Endothelial cell (in vitro differentiated cells): ENCODE measurements at regions not wholly inside any gene's neighbourhood (a gene's known extent, or its start where the extent isn't known, plus 50 kb on each side); places are given as distances from the start of the nearest gene placed in this dataset.
"Not testable (repeated sequence)": the region's sequence is repeated elsewhere in the genome, so short reads cannot be mapped to it uniquely, and the experiment has no call there.

Experiments used
- DNase-seq: peaks from one replicate; pipeline ENCODE4 v3.0.0; 2021; ENCODE audit warnings: low spot score
- H3K27ac Mint-ChIP-seq: one replicate; pipeline ENCODE4 v1.8.0; 2021; ENCODE audit warnings: mixed read lengths, inconsistent platforms; ENCODE audit not compliant: unreplicated experiment
- H3K27me3 Mint-ChIP-seq: one replicate; pipeline ENCODE4 v1.8.0; 2021; ENCODE audit warnings: mild to moderate bottlenecking, moderate library complexity, mixed read lengths, inconsistent platforms; ENCODE audit not compliant: unreplicated experiment
- H3K36me3 Mint-ChIP-seq: one replicate; pipeline ENCODE4 v1.8.0; 2021; ENCODE audit warnings: mild to moderate bottlenecking, low read depth, mixed read lengths, inconsistent platforms; ENCODE audit not compliant: unreplicated experiment
- H3K4me1 Mint-ChIP-seq: one replicate; pipeline ENCODE4 v1.8.0; 2021; ENCODE audit warnings: mild to moderate bottlenecking, mixed read lengths, inconsistent platforms; ENCODE audit not compliant: unreplicated experiment
- H3K4me3 Mint-ChIP-seq: one replicate; pipeline ENCODE4 v1.8.0; 2021; ENCODE audit warnings: mild to moderate bottlenecking, mixed read lengths, inconsistent platforms; ENCODE audit not compliant: unreplicated experiment
- H3K9me3 Mint-ChIP-seq: one replicate; pipeline ENCODE4 v1.8.0; 2021; ENCODE audit warnings: mixed read lengths, inconsistent platforms; ENCODE audit not compliant: unreplicated experiment
- TF ChIP-seq, protein P1 (sequence below): fragments of 200-600 bp; sonication (generic); IDR thresholded peaks from one replicate; pipeline ENCODE4 v1.5.0; 2021; ENCODE audit warnings: antibody characterized with exemption; ENCODE audit not compliant: unreplicated experiment

GRCh38 chr11:23884341-23884740, 612.5 kb upstream of the LUZP2 start:
- no peak overlapping the region for H3K4me3 Mint-ChIP-seq

GRCh38 chr11:23885801-23886200, 611.1 kb upstream of the LUZP2 start:
- Mint-ChIP-seq H3K4me3 (no peak overlapping the region), H3K27me3 (no peaks in the 10 kb centered on the region), H3K27ac (no peak overlapping the region), H3K36me3 (no peaks in the 10 kb centered on the region), H3K9me3 (no peaks in the 10 kb centered on the region), H3K4me1 (no peaks in the 10 kb centered on the region)
- DNase-seq, result no peak
- TF ChIP-seq, protein P1, sequence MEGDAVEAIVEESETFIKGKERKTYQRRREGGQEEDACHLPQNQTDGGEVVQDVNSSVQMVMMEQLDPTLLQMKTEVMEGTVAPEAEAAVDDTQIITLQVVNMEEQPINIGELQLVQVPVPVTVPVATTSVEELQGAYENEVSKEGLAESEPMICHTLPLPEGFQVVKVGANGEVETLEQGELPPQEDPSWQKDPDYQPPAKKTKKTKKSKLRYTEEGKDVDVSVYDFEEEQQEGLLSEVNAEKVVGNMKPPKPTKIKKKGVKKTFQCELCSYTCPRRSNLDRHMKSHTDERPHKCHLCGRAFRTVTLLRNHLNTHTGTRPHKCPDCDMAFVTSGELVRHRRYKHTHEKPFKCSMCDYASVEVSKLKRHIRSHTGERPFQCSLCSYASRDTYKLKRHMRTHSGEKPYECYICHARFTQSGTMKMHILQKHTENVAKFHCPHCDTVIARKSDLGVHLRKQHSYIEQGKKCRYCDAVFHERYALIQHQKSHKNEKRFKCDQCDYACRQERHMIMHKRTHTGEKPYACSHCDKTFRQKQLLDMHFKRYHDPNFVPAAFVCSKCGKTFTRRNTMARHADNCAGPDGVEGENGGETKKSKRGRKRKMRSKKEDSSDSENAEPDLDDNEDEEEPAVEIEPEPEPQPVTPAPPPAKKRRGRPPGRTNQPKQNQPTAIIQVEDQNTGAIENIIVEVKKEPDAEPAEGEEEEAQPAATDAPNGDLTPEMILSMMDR, result no peak

More at GRCh38 chr11:23884341-23884740, 612.5 kb upstream of the LUZP2 start:
- no peaks in the 10 kb centered on the region for H3K9me3 Mint-ChIP-seq
- no peaks in the 10 kb centered on the region for H3K36me3 Mint-ChIP-seq
- H3K4me1 Mint-ChIP-seq, result no peaks in the 10 kb centered on the region
- no peak overlapping the region for H3K27ac Mint-ChIP-seq
- TF ChIP-seq, protein P1, result no peak
- H3K27me3 Mint-ChIP-seq, result no peaks in the 10 kb centered on the region
- DNase-seq, result no peak

DNA sequence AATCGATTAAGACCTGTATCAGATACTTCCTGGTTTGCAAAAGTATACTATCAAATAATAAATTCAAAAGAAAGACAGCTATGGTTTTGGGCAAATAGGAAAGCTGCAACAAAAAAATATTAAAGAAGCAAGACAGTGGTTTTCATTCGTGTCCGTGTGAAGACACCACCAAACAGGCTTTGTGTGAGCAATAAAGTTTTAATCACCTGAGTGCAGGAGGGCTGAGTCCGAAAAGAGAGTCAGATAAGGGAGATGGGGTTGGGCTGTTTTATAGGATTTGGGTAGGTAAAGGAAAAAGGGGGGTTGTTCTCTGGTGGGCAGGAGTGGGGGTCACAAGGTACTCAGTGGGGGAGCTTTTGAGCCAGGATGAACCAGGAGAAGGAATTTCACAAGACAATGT, 609.7 kb upstream of the LUZP2 start:
- not testable (repeated sequence) for H3K36me3 Mint-ChIP-seq, H3K4me3 Mint-ChIP-seq, H3K27me3 Mint-ChIP-seq, H3K27ac Mint-ChIP-seq, H3K4me1 Mint-ChIP-seq, H3K9me3 Mint-ChIP-seq, DNase-seq

DNA sequence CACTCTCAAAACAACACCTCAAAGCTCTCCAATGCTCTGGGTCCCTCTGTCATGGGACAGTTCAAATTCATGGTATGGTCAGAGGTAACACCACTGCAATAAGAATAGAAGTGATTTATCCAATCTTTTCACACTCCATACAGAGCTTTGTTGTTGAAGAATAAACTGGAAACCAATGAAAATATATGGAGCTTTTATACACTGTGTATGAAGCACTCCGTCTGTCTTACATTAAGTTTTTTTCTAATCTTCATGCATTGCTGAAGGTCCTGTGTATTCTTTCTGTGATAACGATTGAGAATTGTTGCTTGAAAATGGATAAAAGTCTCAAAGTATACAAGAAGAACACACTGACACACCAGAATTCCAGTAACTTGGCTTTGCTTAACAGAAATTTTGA, 603.7 kb upstream of the LUZP2 start:
- Mint-ChIP-seq H3K9me3 (no peaks in the 10 kb centered on the region), H3K27me3 (no peaks in the 10 kb centered on the region), H3K4me1 (no peaks in the 10 kb centered on the region), H3K36me3 (no peaks in the 10 kb centered on the region), H3K4me3 (no peak overlapping the region), H3K27ac (no peak overlapping the region)
- TF ChIP-seq, protein P1, result no peak
- no peak for DNase-seq

DNA sequence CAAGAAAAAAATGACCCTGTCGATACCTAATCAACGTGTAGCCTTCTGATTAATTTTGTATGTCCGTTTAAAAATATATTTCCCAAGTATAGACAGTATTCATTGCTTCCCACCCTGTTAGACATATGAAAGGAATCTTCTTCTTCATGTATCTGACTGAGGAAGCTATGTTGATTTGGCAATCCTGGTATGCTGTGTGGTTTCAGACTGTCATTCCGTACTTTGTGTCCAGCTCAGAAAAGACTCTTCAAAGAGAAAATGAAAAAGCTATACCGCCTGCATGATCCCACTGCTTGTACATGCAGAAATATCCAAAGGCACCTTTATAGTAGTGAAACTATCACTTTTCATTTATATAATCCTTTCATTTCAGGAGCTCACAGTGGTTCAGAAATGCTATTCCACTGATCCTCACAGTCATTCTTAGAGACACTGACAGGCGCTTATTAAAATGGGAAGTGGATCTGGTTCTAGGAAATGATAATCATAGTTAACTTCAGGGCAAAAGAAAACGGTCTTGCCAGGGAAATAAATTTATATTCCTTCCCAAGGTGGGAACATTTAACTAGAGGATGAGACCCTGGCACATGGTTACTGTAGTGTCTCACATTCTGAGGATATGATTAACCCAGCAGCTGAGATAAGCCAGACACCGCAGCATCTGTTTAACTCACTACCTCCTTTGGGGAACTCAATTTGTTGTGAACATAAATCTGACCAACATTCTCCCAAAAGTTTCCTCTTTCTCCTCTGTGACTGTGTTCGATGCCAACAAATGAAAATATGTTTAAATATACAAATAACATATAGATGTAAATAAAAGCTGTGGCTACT, 599.2 kb upstream of the LUZP2 start:
- no peaks in the 10 kb centered on the region for H3K36me3 Mint-ChIP-seq
- TF ChIP-seq, protein P1, result no peak
- peaks cover 2% of the 10 kb centered on the region for H3K27me3 Mint-ChIP-seq
- no peak overlapping the region for H3K27ac Mint-ChIP-seq
- H3K4me1 Mint-ChIP-seq, result no peaks in the 10 kb centered on the region
- H3K4me3 Mint-ChIP-seq, result no peak overlapping the region
- DNase-seq, result no peak
- H3K9me3 Mint-ChIP-seq, result no peaks in the 10 kb centered on the region
